DOHH2 (cell line): ENCODE measurements at regions not wholly inside any gene's neighbourhood (a gene's known extent, or its start where the extent isn't known, plus 50 kb on each side); places are given as distances from the start of the nearest gene placed in this dataset.

Experiments used
- EZH2phosphoT487 ChIP-seq: fragments of 200-600 bp; sonication (generic); IDR thresholded peaks from 2 replicates; pipeline ENCODE4 v1.6.1; 2017; ENCODE audit warnings: borderline replicate concordance, mild to moderate bottlenecking, antibody characterized with exemption, low read length, moderate library complexity, mixed read lengths
- TF ChIP-seq, protein P1 (sequence below): fragments of 200-600 bp; sonication (generic); IDR thresholded peaks from one replicate; pipeline ENCODE4 v1.5.1; 2014; ENCODE audit warnings: antibody characterized with exemption, mild to moderate bottlenecking, low read depth, low read length; ENCODE audit not compliant: poor library complexity, severe bottlenecking

DNA sequence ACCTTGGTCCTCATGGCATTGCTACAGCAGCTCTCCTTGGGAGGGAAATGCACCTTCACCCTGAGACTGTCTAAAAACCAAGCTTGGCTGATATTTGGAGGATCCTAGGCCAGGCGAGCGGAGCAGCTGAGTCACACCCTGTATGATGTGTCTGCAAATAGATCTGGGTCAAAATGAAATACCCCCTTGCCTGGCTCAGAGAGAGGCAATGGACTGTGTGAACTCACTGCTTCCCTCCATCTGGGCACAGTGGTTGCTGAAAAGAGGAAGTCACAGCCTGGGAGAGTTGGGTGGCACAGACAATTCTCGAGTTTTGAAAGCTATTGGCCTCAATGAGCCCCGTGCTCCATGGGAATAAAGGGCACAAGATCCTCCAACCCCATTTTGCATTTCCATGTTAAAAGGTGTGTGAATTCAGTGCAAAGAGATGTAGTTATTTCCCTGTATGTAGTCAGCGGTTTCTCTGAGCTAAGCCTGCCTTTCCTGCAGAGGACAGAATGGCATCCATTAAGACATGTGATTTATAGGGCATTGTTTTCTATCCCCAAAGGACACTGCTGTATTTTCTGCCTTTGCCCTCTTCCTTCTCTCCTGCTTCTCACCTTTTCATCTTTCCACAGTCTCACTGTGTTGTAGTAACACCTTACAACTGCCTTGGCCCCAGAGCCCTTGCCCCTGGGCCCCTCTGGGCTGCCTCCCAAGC is 177.2 kb downstream of the GADD45G start:
- TF ChIP-seq, protein P1, sequence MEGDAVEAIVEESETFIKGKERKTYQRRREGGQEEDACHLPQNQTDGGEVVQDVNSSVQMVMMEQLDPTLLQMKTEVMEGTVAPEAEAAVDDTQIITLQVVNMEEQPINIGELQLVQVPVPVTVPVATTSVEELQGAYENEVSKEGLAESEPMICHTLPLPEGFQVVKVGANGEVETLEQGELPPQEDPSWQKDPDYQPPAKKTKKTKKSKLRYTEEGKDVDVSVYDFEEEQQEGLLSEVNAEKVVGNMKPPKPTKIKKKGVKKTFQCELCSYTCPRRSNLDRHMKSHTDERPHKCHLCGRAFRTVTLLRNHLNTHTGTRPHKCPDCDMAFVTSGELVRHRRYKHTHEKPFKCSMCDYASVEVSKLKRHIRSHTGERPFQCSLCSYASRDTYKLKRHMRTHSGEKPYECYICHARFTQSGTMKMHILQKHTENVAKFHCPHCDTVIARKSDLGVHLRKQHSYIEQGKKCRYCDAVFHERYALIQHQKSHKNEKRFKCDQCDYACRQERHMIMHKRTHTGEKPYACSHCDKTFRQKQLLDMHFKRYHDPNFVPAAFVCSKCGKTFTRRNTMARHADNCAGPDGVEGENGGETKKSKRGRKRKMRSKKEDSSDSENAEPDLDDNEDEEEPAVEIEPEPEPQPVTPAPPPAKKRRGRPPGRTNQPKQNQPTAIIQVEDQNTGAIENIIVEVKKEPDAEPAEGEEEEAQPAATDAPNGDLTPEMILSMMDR = no peak
- no peak for TF ChIP-seq EZH2phosphoT487
